ENCODE measurements at regions not wholly inside any gene's neighbourhood (a gene's known extent, or its start where the extent isn't known, plus 50 kb on each side); places are given as distances from the start of the nearest gene placed in this dataset.

GRCh38 chr2:7626139-7626537 lies 708.9 kb downstream of the RNF144A start:
- H3K27ac ChIP-seq, result no peak overlapping the region
- no peaks in the 10 kb centered on the region for H3K36me3 ChIP-seq (replicated peaks in 1 of 2)
- 80 to 85% (median 81%) methylated on average over 6 of the region's 6 CpGs for WGBS, 4 donors
- no peaks in the 10 kb centered on the region for H3K9me3 ChIP-seq (replicated peaks in 1 of 3)
- intact Hi-C loops (cut with DNase I), result no loop called here
- H3K4me3 ChIP-seq, result no peak overlapping the region
- TF ChIP-seq CTCF (IDR thresholded peaks at IDR 0.05) (no peak), POLR2A (IDR thresholded peaks at IDR 0.05) (no peak)
- DNase-seq, result no peak
- H3K4me1 ChIP-seq (replicated peaks in 1 of 2), result no peaks in the 10 kb centered on the region
- no peaks in the 10 kb centered on the region for H3K27me3 ChIP-seq

GRCh38 chr2:7627583-7627982 lies 710.4 kb downstream of the RNF144A start:
- Histone ChIP-seq H3K36me3 (replicated peaks in 1 of 2) (no peaks in the 10 kb centered on the region), H3K9me3 (replicated peaks in 1 of 3) (no peaks in the 10 kb centered on the region), H3K4me1 (replicated peaks in 1 of 2) (no peaks in the 10 kb centered on the region), H3K27me3 (no peaks in the 10 kb centered on the region), H3K4me3 (no peak overlapping the region), H3K27ac (no peak overlapping the region)
- 36 to 43% (median 40%) methylated on average over 3 of the region's 3 CpGs for WGBS, 4 donors
- intact Hi-C loops (cut with DNase I), result no loop called here
- DNase-seq, result no peak
- TF ChIP-seq CTCF (IDR thresholded peaks at IDR 0.05), result no peak
- TF ChIP-seq POLR2A (IDR thresholded peaks at IDR 0.05), result no peak

- no peak for DNase-seq
- no peak overlapping the region for H3K27ac ChIP-seq
- no peak overlapping the region for H3K4me3 ChIP-seq
- 83 to 89% (median 85%) methylated on average over 4 of the region's 4 CpGs for WGBS, 4 donors
- intact Hi-C loops (cut with DNase I), result no loop called here
- H3K4me1 ChIP-seq (replicated peaks in 1 of 2), result no peaks in the 10 kb centered on the region
- H3K27me3 ChIP-seq, result no peaks in the 10 kb centered on the region
- no peaks in the 10 kb centered on the region for H3K36me3 ChIP-seq (replicated peaks in 1 of 2)
- no peak for TF ChIP-seq CTCF (IDR thresholded peaks at IDR 0.05)
- no peaks in the 10 kb centered on the region for H3K9me3 ChIP-seq (replicated peaks in 1 of 3)
Observed at GRCh38 chr2:7632420-7632819, 715.2 kb downstream of the RNF144A start.

- intact Hi-C loops (cut with DNase I), result no loop called here
- Histone ChIP-seq H3K4me1 (replicated peaks in 1 of 2) (no peaks in the 10 kb centered on the region), H3K9me3 (replicated peaks in 1 of 3) (no peaks in the 10 kb centered on the region), H3K27me3 (no peaks in the 10 kb centered on the region), H3K36me3 (replicated peaks in 1 of 2) (no peaks in the 10 kb centered on the region), H3K27ac (no peak overlapping the region), H3K4me3 (no peak overlapping the region)
- 55 to 68% (median 57%) methylated on average over 5 to 7 of the region's 7 CpGs for WGBS, 4 donors
- TF ChIP-seq CTCF (IDR thresholded peaks at IDR 0.05) (no peak), POLR2A (IDR thresholded peaks at IDR 0.05) (no peak)
- no peak for DNase-seq
Observed at GRCh38 chr2:7633566-7634153, 716.4 kb downstream of the RNF144A start.

All from adrenal gland (tissue), 9 donors.